Omental fat pad (tissue), 3 donors: ENCODE measurements at regions not wholly inside any gene's neighbourhood (a gene's known extent, or its start where the extent isn't known, plus 50 kb on each side); places are given as distances from the start of the nearest gene placed in this dataset.

ENCODE experiments used
- ATAC-seq: fragments of 150-250 bp; one replicate; pipeline ENCODE4 v1.9.1; 2016; ENCODE audit warnings: mild to moderate bottlenecking, moderate library complexity; ENCODE audit not compliant: low FRiP score
- DNase-seq: peaks from one replicate; pipeline ENCODE4 v3.0.0-alpha.2; 2019; ENCODE audit warnings: low spot score
- CTCF ChIP-seq, 3 donors: fragments of 450-650 bp; IDR thresholded peaks; one replicate each; pipeline ENCODE4 v1.5.1; 2016 to 2017; ENCODE audit warnings: antibody characterized with exemption in 3 of 3, mild to moderate bottlenecking in 3 of 3, moderate library complexity in 2 of 3

DNA sequence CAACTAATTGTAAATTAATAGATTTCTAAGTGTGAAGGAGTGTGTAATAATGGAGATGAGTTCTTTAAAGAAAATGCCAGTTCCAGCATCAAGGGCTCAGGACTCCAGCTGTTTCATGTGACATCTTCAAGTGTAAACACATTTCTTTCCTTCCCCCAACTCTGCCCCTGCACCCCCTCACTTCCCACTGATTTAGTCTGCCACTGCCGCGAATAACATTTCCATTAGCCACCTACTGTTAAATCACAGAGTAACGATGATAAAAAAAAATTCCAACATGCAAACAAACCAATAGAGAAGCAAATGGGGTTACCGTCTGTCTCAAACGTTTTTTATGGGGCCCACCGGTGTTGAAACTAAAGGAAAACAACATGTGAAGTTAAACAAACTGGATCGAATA is 414.3 kb downstream of the SAMD5 start:
- DNase-seq: no peak
- TF ChIP-seq CTCF (IDR thresholded peaks at IDR 0.05): no peak
- no peak for ATAC-seq

DNA sequence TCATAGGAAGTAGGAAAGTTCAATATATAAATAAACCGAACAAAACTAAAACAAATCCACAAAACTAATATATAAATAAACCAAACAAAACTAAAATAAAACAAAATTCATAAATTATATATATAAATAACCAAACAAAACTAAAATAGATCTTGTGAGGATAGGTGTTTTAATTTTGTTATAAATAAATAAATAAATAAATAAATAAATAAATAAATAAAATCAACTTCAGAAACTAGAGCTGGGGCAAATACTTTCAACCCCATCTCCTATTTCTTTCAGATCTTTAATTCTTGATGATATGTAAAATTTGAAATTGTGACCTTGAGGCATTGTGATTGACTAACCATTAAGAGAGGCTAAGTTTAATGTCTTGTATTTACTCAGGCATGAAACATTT is 416.1 kb downstream of the SAMD5 start:
- DNase-seq (no peak), ATAC-seq (no peak)
- TF ChIP-seq CTCF (IDR thresholded peaks at IDR 0.05): no peak

- ATAC-seq (no peak), DNase-seq (no peak)
- no peak for TF ChIP-seq CTCF (IDR thresholded peaks at IDR 0.05)
These were observed 416.8 kb upstream of the SASH1 start for GRCh38 chr6:147925826-147926225.

GRCh38 chr6:147930745-147931144 is 411.9 kb upstream of the SASH1 start:
- ATAC-seq (no peak), DNase-seq (no peak)
- TF ChIP-seq CTCF (IDR thresholded peaks at IDR 0.05): no peak

GRCh38 chr6:147933224-147933623 is 409.4 kb upstream of the SASH1 start:
- TF ChIP-seq CTCF (IDR thresholded peaks at IDR 0.05): no peak
- DNase-seq (no peak), ATAC-seq (no peak)

GRCh38 chr6:147935656-147936055 is 407.0 kb upstream of the SASH1 start:
- DNase-seq (no peak), ATAC-seq (no peak)
- TF ChIP-seq CTCF (IDR thresholded peaks at IDR 0.05): no peak

GRCh38 chr6:147936703-147937470 is 405.8 kb upstream of the SASH1 start:
- ATAC-seq (peak; percentile 50), DNase-seq (no peak)
- TF ChIP-seq CTCF (IDR thresholded peaks at IDR 0.05): no peak
